Fibroblast of the aortic adventitia (primary cell): ENCODE measurements at regions not wholly inside any gene's neighbourhood (a gene's known extent, or its start where the extent isn't known, plus 50 kb on each side); places are given as distances from the start of the nearest gene placed in this dataset.
A peak's percentile ranks its signal among the peaks of the same experiment; 100 is the strongest.
"Not testable (repeated sequence)": the region's sequence is repeated elsewhere in the genome, so short reads cannot be mapped to it uniquely, and the experiment has no call there.

Experiments used
- DNase-seq: peaks from one replicate; pipeline ENCODE4 v3.0.0-alpha.2; 2010; ENCODE audit warnings: low read depth
- H3K4me3 ChIP-seq: 2 replicates; pipeline ENCODE4 v1.5.1; 2011; ENCODE audit warnings: low read depth, mild to moderate bottlenecking, control low read depth, low read length, moderate library complexity
- CTCF ChIP-seq: IDR thresholded peaks from 2 replicates; pipeline ENCODE4 v1.5.1; 2011; ENCODE audit warnings: mild to moderate bottlenecking, low read length, control low read depth, inconsistent platforms; ENCODE audit not compliant: insufficient read depth

GRCh38 chr13:47892374-47892773 lies 108.7 kb downstream of the SUCLA2 start:
- no peak overlapping the region for H3K4me3 ChIP-seq
- no peak for TF ChIP-seq CTCF
- no peak for DNase-seq

GRCh38 chr13:47890146-47890814 lies 110.8 kb downstream of the SUCLA2 start:
- TF ChIP-seq CTCF: no peak
- no peak overlapping the region for H3K4me3 ChIP-seq
- DNase-seq: peak; percentile 34

GRCh38 chr13:47886314-47886713 lies 114.8 kb downstream of the SUCLA2 start:
- H3K4me3 ChIP-seq: no peak overlapping the region
- no peak for TF ChIP-seq CTCF
- DNase-seq: no peak

- TF ChIP-seq CTCF: no peak
- no peak overlapping the region for H3K4me3 ChIP-seq
- DNase-seq: no peak
These were observed 125.9 kb downstream of the SUCLA2 start for GRCh38 chr13:47875201-47875600.

GRCh38 chr13:47873987-47874386 lies 127.1 kb downstream of the SUCLA2 start:
- H3K4me3 ChIP-seq, DNase-seq: not testable (repeated sequence)

- not testable (repeated sequence) for DNase-seq, H3K4me3 ChIP-seq
These were observed 127.8 kb downstream of the SUCLA2 start for GRCh38 chr13:47873319-47873718.

- no peak for DNase-seq
- TF ChIP-seq CTCF: no peak
These were observed 131.3 kb downstream of the SUCLA2 start for GRCh38 chr13:47869776-47870175.

GRCh38 chr13:47865883-47866282 lies 135.2 kb downstream of the SUCLA2 start:
- no peak for TF ChIP-seq CTCF

More at GRCh38 chr13:47869776-47870175, 131.3 kb downstream of the SUCLA2 start:
- H3K4me3 ChIP-seq: no peak overlapping the region

More at GRCh38 chr13:47865883-47866282, 135.2 kb downstream of the SUCLA2 start:
- H3K4me3 ChIP-seq: no peak overlapping the region
- no peak for DNase-seq
